GM18858 (cell line): ENCODE measurements at regions not wholly inside any gene's neighbourhood (a gene's known extent, or its start where the extent isn't known, plus 50 kb on each side); places are given as distances from the start of the nearest gene placed in this dataset.

Experiments
- ATAC-seq: cut with Tn5 transposase; IDR thresholded peaks from one replicate; pipeline ENCODE4 v1.9.1; 2021; ENCODE audit not compliant: unreplicated experiment

GRCh38 chr11:42161886-42162285 lies 702.4 kb upstream of the LRRC4C start:
- no peak for ATAC-seq

DNA sequence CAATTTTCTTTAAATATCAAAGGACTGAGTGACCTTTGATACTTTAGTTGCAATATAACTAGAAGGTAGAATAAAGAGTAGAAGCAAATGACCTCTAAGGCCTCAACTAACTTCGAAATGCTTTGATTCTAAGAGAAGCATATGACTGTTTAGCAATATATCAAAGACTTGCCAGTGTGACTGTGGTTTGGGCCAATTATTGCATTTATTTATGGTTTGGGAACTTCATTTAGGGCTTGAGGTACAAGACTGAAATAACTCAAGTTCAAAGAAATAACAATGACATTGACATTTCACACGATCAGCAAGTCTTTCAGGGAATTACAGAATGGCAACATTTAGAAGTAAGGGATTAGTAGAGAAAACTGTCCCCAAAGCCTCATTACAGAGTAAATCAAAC lies 709.7 kb upstream of the LRRC4C start:
- ATAC-seq = no peak

DNA sequence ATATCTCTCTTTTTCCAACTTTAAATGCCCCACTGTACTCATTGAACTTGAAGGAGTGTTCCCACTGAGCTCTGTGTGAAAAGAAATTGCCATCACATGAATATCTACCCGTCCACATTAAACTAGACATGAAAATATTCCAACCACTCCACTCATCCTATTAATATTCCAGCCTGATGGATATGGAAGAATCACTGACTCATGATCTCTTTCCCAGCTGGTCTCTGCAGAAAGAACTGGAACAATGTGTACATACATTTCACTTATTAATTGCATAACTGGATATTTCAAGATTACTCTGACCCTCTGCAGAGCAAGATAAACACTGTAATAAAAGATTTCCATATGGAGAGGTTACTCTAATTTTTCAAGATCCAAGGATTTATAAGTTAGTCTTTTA lies 711.1 kb upstream of the LRRC4C start:
- no peak for ATAC-seq

- no peak for ATAC-seq
Observed at GRCh38 chr11:42171046-42171445, 711.6 kb upstream of the LRRC4C start.

- ATAC-seq = no peak
Observed at GRCh38 chr11:42172441-42172840, 713.0 kb upstream of the LRRC4C start.

GRCh38 chr11:42175203-42175602 lies 715.8 kb upstream of the LRRC4C start:
- ATAC-seq = no peak

DNA sequence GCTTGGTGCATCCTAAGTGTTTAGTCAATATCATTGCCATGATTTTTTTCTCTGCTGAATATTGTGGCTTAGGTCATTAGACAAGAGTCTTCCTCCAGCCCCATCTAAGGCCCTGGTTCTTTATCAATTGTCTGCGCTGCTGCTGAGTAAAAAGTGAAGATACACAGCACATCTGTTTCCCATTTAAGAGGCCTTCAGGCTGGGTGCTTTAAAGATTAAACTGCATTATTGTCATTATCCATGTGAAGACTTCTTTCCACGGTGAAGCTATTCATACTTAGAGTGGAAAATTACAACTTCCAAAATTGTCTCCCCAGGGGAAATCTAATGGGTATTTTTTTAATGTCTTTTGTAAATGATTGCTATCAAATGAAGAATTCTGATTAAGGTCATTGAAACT lies 719.8 kb upstream of the LRRC4C start:
- ATAC-seq = no peak

GRCh38 chr11:42195289-42196013 lies 736.0 kb upstream of the LRRC4C start:
- ATAC-seq = no peak

DNA sequence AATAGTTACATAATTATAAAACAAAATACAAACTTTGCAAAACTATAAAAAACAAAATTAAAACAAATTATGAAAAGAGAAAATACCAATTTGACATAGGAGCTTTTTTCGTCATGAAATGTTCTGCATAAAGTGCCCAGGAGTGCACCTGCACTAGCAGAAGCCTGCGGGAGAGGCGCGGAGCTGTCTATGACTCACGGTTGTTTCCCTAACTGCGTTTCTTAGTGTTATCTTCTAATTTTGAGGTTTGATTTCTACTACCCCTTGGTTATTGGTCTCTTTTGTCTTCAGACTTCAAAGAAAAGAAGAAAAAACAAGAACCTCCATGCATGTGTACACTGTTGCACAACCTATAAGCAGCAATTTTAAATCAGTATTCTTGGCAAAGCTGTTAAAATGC lies 740.9 kb upstream of the LRRC4C start:
- ATAC-seq = no peak

DNA sequence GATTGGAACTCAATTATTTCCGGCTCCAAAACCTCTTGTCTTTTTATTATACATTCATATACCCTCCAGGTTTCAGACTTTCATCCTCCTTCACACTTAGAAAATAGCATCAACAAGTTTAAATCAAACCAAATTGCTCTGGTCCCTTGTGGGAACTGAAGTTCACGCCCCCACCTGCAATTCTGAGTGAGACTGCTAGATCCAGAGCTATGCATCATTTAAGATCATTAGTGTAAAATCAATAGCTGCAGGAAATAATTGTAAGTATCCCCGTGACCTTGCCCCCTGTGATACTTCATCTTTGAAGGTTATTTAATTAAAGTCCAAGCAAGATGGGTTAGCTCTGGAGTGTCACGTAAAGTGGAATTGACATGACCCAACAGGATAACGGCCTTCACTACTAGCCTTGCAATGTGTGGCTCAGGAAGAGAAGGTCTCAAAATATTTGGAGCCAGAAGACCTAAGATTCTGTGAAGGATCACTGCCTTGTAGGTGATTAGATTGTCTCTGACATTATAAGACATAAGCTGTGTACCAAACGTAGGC lies 742.2 kb upstream of the LRRC4C start:
- no peak for ATAC-seq

DNA sequence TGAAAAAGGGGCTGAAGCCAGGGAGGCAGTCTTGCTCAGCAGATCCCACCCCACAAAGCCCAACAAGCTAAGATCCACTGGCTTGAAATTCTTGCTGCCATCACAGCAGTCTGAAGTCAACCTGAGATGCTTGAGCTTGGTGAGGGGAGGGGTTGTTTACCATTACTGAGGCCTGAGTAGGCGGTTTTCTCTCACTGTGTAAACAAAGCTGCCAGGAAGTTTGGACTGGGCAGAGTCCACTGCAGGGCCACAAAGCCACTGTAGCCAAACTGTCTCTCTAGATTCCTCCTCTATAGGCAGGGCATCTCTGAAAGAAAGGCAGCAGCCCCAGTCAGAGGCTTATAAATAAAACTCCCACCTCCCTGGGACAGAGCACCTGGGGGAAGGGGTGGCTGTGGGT lies 746.1 kb upstream of the LRRC4C start:
- ATAC-seq = no peak

DNA sequence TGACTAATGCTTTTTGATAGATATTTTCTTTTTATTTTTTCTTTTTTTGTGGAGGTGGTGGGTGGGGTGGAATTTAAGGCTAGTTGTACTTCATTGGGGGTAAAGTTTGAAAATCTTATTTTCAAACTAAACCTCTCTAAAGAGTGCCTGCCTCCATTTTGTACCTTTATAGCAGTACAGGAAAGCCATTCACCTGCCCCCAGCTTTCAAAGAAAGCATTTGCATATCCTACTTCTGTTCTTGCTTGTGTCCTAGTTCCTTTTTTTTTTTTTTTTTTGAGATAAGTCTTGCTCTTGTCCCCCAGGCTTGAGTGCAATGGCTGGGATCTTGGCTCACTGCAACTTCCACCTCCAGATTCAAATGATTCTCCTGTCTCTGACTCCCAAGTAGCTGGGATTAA lies 766.2 kb upstream of the LRRC4C start:
- no peak for ATAC-seq

- no peak for ATAC-seq
Observed at GRCh38 chr11:42232673-42233072, 773.2 kb upstream of the LRRC4C start.

GRCh38 chr11:42234451-42234951 lies 775.0 kb upstream of the LRRC4C start:
- no peak for ATAC-seq

- no peak for ATAC-seq
Observed at GRCh38 chr11:42237701-42238235, 778.3 kb upstream of the LRRC4C start.

DNA sequence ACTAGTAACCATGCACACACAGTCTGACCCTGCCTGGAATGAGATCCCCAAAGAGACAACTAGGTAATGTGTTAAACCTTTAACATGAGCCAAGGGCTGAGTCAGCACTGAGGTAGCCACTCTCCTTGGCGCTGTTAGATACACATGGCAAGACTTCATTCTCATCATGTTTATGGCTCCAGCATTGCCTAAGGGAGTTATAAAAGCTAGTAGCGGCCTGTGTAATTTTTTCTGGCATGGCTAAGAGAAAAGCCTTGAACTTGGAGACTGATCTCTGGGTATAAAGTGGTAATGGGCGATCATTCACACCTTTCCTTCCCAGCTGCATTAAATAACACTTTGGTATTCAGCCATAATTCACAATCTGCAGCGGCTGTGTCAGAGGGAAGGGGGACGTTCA lies 779.7 kb upstream of the LRRC4C start:
- no peak for ATAC-seq

DNA sequence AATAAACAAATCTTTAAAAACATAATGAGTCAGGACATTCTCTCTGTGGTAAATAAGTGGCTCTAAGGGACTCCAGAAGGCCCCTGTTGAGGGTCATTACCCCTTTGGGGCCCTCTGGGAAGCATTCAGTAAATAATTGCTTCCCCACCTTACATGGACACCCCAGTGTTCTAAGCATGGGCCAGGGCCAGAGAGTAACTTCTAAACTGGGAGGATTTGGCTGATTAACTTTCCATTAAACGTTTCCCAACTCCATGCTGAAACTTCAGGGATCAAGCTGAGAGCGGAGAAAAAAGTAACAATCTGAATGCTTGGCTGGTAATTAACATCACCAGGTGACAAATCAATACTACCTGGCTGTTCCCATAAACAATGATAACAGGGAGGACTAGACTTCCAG lies 783.9 kb upstream of the LRRC4C start:
- no peak for ATAC-seq

- ATAC-seq = no peak
Observed at GRCh38 chr11:42244376-42244775, 784.9 kb upstream of the LRRC4C start.

DNA sequence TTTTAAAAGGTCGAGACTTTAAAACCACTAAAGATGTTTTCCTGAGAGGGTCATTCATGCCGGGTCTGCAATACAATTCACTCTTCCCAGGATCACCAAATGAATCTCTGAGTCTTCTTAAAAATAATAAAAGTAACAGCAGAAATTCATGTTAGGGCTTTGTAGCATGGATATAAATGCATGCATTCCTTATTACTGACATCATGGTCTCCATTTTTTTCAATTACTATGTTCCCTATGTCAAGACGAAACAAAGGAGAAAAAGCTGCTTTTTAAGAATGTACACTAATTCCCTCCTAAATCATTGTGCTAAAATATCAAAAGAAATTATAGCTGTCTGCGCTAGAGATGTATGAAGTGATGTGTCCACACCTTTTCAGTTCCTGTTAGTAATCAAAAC lies 789.9 kb upstream of the LRRC4C start:
- no peak for ATAC-seq

DNA sequence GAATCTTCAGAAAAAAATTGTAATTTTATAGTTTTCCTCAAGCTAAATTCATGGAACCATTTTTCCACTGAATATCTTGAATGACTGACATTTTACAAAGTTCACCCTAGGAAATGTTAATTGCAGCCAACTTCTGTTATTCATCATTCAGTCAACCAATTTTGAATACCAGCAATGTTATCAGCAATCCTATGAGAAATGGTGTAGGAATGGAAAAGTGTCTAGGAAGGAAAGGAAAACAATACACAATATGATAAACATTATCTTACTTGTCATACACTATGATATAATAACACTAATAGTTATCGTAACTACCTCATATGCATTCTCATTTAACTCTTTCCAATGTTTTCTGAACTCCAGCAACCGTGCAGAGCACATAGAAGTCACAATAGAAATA lies 790.5 kb upstream of the LRRC4C start:
- no peak for ATAC-seq

GRCh38 chr11:42251984-42252383 lies 792.5 kb upstream of the LRRC4C start:
- ATAC-seq = no peak

DNA sequence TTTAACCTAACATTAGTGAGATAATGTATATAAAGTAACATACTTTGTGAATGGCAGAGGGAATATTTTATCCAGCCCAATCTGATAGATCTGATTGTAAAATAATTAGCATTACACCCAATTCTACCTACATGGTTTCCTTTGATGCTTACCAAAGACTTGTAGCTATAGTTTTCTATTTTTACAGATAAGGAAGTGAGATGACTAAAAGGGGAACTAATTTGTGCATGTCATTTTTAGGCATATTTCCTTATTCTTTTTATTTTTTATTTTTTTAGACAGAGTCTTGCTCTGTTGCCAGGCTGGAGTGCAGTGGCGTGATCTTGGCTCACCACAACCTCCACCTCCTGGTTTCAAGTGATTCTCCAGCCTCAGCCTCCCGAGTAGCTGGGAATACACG lies 793.7 kb upstream of the LRRC4C start:
- ATAC-seq = no peak

DNA sequence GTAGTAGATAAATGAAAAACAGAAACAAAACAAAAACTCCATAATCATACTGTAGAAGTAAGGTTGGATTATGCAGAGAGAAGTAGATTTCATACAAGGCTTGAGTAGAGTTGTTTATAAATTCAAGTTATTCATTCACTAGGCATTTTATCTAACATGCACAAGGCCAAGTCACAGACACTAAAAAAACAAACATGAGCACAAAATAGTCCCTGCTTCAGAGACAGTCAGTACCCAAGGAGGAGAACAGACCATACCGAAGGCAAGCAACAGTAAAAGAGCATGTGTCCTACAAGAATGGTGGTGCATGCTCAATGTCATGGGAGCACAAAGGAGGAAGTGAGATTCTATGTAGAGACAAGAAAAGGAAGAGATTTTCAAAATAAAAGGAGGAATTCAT lies 796.5 kb upstream of the LRRC4C start:
- no peak for ATAC-seq
